WTC11 (cell line): ENCODE measurements at regions not wholly inside any gene's neighbourhood (a gene's known extent, or its start where the extent isn't known, plus 50 kb on each side); places are given as distances from the start of the nearest gene placed in this dataset.

Source experiments
- CREM ChIP-seq: sonication (generic); formaldehyde crosslinking; IDR thresholded peaks from 2 replicates; pipeline ENCODE4 v1.8.1; 2022; ENCODE audit warnings: mild to moderate bottlenecking, missing genetic modification reagents, moderate library complexity
- CTCF ChIP-seq: fragments of 200-600 bp; IDR thresholded peaks from 2 replicates; pipeline ENCODE4 v1.8.0; 2022; ENCODE audit warnings: antibody characterized with exemption
- FOXP1 ChIP-seq: sonication (generic); formaldehyde crosslinking; IDR thresholded peaks from 2 replicates; pipeline ENCODE4 v1.8.0; 2022; ENCODE audit warnings: missing genetic modification reagents, mild to moderate bottlenecking, moderate library complexity, borderline replicate concordance
- HMGA2 ChIP-seq: fragments of 250-450 bp; sonication (Bioruptor Pico); IDR thresholded peaks from 2 replicates; pipeline ENCODE4 v1.4.0; 2021; ENCODE audit warnings: mild to moderate bottlenecking, moderate library complexity
- RORB ChIP-seq: fragments of 250-450 bp; sonication (Bioruptor Pico); IDR thresholded peaks from 2 replicates; pipeline ENCODE4 v1.9.0; 2021; ENCODE audit warnings: mild to moderate bottlenecking
- SOX15 ChIP-seq: fragments of 250-450 bp; sonication (Bioruptor Pico); IDR thresholded peaks from 2 replicates; pipeline ENCODE4 v1.9.0; 2021; ENCODE audit warnings: mild to moderate bottlenecking
- ZNF232 ChIP-seq: sonication (generic); formaldehyde crosslinking; IDR thresholded peaks from 2 replicates; pipeline ENCODE4 v1.8.0; 2022; ENCODE audit warnings: mild to moderate bottlenecking, missing genetic modification reagents

- TF ChIP-seq HMGA2 (CRISPR knock-in tag) (no peak), FOXP1 (CRISPR knock-in tag) (no peak), CTCF (no peak), CREM (CRISPR knock-in tag) (no peak), SOX15 (CRISPR knock-in tag) (no peak), ZNF232 (CRISPR knock-in tag) (no peak), RORB (CRISPR knock-in tag) (no peak)
Observed at GRCh38 chr3:144164352-144164751, 192.7 kb downstream of the DIPK2A start.
